Caco-2 (cell line): ENCODE measurements at regions not wholly inside any gene's neighbourhood (a gene's known extent, or its start where the extent isn't known, plus 50 kb on each side); places are given as distances from the start of the nearest gene placed in this dataset.

Experiments used
- BruUV-seq: library from RNA; stranded (reverse); fragments of 400-500 nt; replicated peaks from 2 replicates; lab custom pipeline; 2021; lab: Mats Ljungman, UMichigan
- CTCF ChIA-PET: fragments of 300-600 bp; sonication (Branson Sonifier 250); formaldehyde crosslinking; loops from one replicate; lab custom pipeline; 2022; ENCODE audit warnings: antibody characterized with exemption; lab: Charles Lee
- POLR2A ChIA-PET: fragments of 300-600 bp; sonication (Branson Sonifier 250); formaldehyde crosslinking; loops from one replicate; lab custom pipeline; 2022; ENCODE audit warnings: antibody characterized with exemption; lab: Charles Lee
- DNase-seq, 2 experiments: peaks; one replicate each; pipeline versions ENCODE4 v3.0.0 to v3.0.0-alpha.2; 2020 to 2022
- H3K27me3 ChIP-seq: replicated peaks from 2 replicates; pipeline ENCODE4 v1.6.0; 2011; ENCODE audit warnings: low read length; ENCODE audit not compliant: control insufficient read depth, insufficient read depth
- H3K36me3 ChIP-seq: 2 replicates; pipeline ENCODE4 v1.5.1; 2011; ENCODE audit warnings: low read length; ENCODE audit not compliant: control insufficient read depth, insufficient read depth
- H3K4me1 ChIP-seq: fragments of 250-450 bp; sonication (Bioruptor Pico); 2 replicates; pipeline ENCODE4 v1.5.1; 2020; ENCODE audit warnings: mild to moderate bottlenecking
- H3K4me3 ChIP-seq: 2 replicates; pipeline ENCODE4 v1.5.1; 2011; ENCODE audit warnings: low read depth, mild to moderate bottlenecking, control low read depth, low read length
- H3K9me3 ChIP-seq: fragments of 250-450 bp; sonication (Bioruptor Pico); 2 replicates; pipeline ENCODE4 v1.5.1; 2020; ENCODE audit warnings: mild to moderate bottlenecking, moderate library complexity
- H3K27ac Mint-ChIP-seq: one replicate; pipeline ENCODE4 v1.8.0; 2022; ENCODE audit warnings: mixed read lengths; ENCODE audit not compliant: unreplicated experiment
- H3K27me3 Mint-ChIP-seq: one replicate; pipeline ENCODE4 v1.8.0; 2022; ENCODE audit warnings: mixed read lengths; ENCODE audit not compliant: insufficient read depth, unreplicated experiment
- H3K36me3 Mint-ChIP-seq: one replicate; pipeline ENCODE4 v1.8.0; 2022; ENCODE audit warnings: mild to moderate bottlenecking, mixed read lengths; ENCODE audit not compliant: insufficient read depth, unreplicated experiment
- H3K4me1 Mint-ChIP-seq: one replicate; pipeline ENCODE4 v1.8.0; 2022; ENCODE audit warnings: low read depth, mixed read lengths; ENCODE audit not compliant: unreplicated experiment
- H3K4me3 Mint-ChIP-seq: one replicate; pipeline ENCODE4 v1.8.0; 2022; ENCODE audit warnings: mild to moderate bottlenecking, moderate library complexity, mixed read lengths; ENCODE audit not compliant: unreplicated experiment
- H3K9me3 Mint-ChIP-seq: one replicate; pipeline ENCODE4 v1.8.0; 2022; ENCODE audit warnings: mixed read lengths; ENCODE audit not compliant: unreplicated experiment
- CTCF ChIP-seq, 2 experiments: fragments of 200-600 bp in 1 of 2; IDR thresholded peaks; 1 replicate in 1 of 2; 2 replicates in 1 of 2; pipeline versions ENCODE4 v1.5.1 to v1.8.0; 2011 to 2022; ENCODE audit warnings: antibody characterized with exemption in 1 of 2, control low read depth in 1 of 2, inconsistent platforms in 1 of 2, low read depth in 1 of 2, low read length in 1 of 2, mild to moderate bottlenecking in 1 of 2, moderate library complexity in 1 of 2; ENCODE audit not compliant: insufficient read depth in 1 of 2, severe bottlenecking in 1 of 2, unreplicated experiment in 1 of 2
- intact Hi-C: fragments of 100-400 bp; cut with micrococcal nuclease; formaldehyde crosslinking; loops from one replicate; pipeline ENCODE4 v1.10.0; 2022; ENCODE audit not compliant: unreplicated experiment

- Mint-ChIP-seq H3K4me1 (no peaks in the 10 kb centered on the region), H3K27me3 (peaks cover 7% of the 10 kb centered on the region), H3K9me3 (peaks cover 22% of the 10 kb centered on the region), H3K4me3 (no peak overlapping the region), H3K27ac (no peak overlapping the region), H3K36me3 (no peaks in the 10 kb centered on the region)
- no TSS peak for BruUV-seq
- H3K27me3 ChIP-seq, result no peaks in the 10 kb centered on the region; the same call in 1 of the 2 replicates
- no peaks in the 10 kb centered on the region for H3K4me1 ChIP-seq
- H3K4me3 ChIP-seq, result no peak overlapping the region
- no peak for TF ChIP-seq CTCF (IDR thresholded peaks at IDR 0.05; ENCODE audit: insufficient read depth in 1 of 2, low read depth in 1 of 2, low read length in 1 of 2, severe bottlenecking in 1 of 2, unreplicated experiment in 1 of 2)
- ChIA-PET POLR2A (no interaction called here), CTCF (no interaction called here)
- no peaks in the 10 kb centered on the region for H3K36me3 ChIP-seq
- intact Hi-C loops, result no loop called here
- DNase-seq, result no peak
- no peaks in the 10 kb centered on the region for H3K9me3 ChIP-seq
Observed at GRCh38 chr4:14091966-14092365, 464.4 kb upstream of the BOD1L1 start.

GRCh38 chr4:14092741-14093140, 465.2 kb upstream of the BOD1L1 start:
- H3K36me3 ChIP-seq, result no peaks in the 10 kb centered on the region
- H3K4me1 ChIP-seq, result no peaks in the 10 kb centered on the region
- H3K4me3 ChIP-seq, result no peak overlapping the region
- Mint-ChIP-seq H3K27ac (no peak overlapping the region), H3K36me3 (no peaks in the 10 kb centered on the region), H3K4me3 (no peak overlapping the region), H3K9me3 (peaks cover 22% of the 10 kb centered on the region), H3K27me3 (peaks cover 7% of the 10 kb centered on the region), H3K4me1 (no peaks in the 10 kb centered on the region)
- H3K27me3 ChIP-seq, result no peaks in the 10 kb centered on the region; the same call in 1 of the 2 replicates
- BruUV-seq, result no TSS peak
- CTCF ChIA-PET, result no interaction called here
- POLR2A ChIA-PET, result no interaction called here
- H3K9me3 ChIP-seq, result no peaks in the 10 kb centered on the region
- no peak for DNase-seq
- intact Hi-C loops, result no loop called here
- no peak for TF ChIP-seq CTCF (IDR thresholded peaks at IDR 0.05; ENCODE audit: insufficient read depth in 1 of 2, low read depth in 1 of 2, low read length in 1 of 2, severe bottlenecking in 1 of 2, unreplicated experiment in 1 of 2)

GRCh38 chr4:14095831-14096230, 468.3 kb upstream of the BOD1L1 start:
- H3K4me3 Mint-ChIP-seq, result no peak overlapping the region
- ChIA-PET CTCF (no interaction called here), POLR2A (no interaction called here)
- H3K4me1 Mint-ChIP-seq, result no peaks in the 10 kb centered on the region
- intact Hi-C loops, result no loop called here
- no peak overlapping the region for H3K27ac Mint-ChIP-seq
- Histone ChIP-seq H3K4me3 (no peak overlapping the region), H3K9me3 (no peaks in the 10 kb centered on the region), H3K36me3 (no peaks in the 10 kb centered on the region), H3K27me3 (no peaks in the 10 kb centered on the region; the same call in 1 of the 2 replicates), H3K4me1 (no peaks in the 10 kb centered on the region)
- H3K9me3 Mint-ChIP-seq, result peaks cover 12% of the 10 kb centered on the region
- no peaks in the 10 kb centered on the region for H3K36me3 Mint-ChIP-seq
- no TSS peak for BruUV-seq
- no peak for TF ChIP-seq CTCF (IDR thresholded peaks at IDR 0.05; ENCODE audit: insufficient read depth in 1 of 2, low read depth in 1 of 2, low read length in 1 of 2, severe bottlenecking in 1 of 2, unreplicated experiment in 1 of 2)
- peaks cover 5% of the 10 kb centered on the region for H3K27me3 Mint-ChIP-seq
- no peak for DNase-seq
